ENCODE measurements at regions not wholly inside any gene's neighbourhood (a gene's known extent, or its start where the extent isn't known, plus 50 kb on each side); places are given as distances from the start of the nearest gene placed in this dataset.

- H3K9ac ChIP-seq (ENCODE audit: low read length) = no peak overlapping the region
- Mint-ChIP-seq H3K9me3 (ENCODE audit: insufficient read depth) (peaks cover 3% of the 10 kb centered on the region), H3K27me3 (no peaks in the 10 kb centered on the region), H3K27ac (no peak overlapping the region), H3K4me1 (no peaks in the 10 kb centered on the region), H3K4me3 (no peak overlapping the region)
- H3K27me3 ChIP-seq (replicated peaks in 1 of 4; ENCODE audit: control extremely low read depth in 1 of 4, control insufficient read depth in 3 of 4, insufficient read depth in 4 of 4, low read length in 3 of 4) = no peaks in the 10 kb centered on the region
- DNase-seq = no peak
- no peak overlapping the region for H2AFZ ChIP-seq (ENCODE audit: insufficient read depth, low read depth, low read length, poor library complexity, severe bottlenecking)
- TF ChIP-seq EZH2 (IDR thresholded peaks at IDR 0.05; ENCODE audit: borderline replicate concordance, insufficient read depth, low read depth, low read length, poor library complexity, severe bottlenecking) = no peak
- TF ChIP-seq, protein P1, sequence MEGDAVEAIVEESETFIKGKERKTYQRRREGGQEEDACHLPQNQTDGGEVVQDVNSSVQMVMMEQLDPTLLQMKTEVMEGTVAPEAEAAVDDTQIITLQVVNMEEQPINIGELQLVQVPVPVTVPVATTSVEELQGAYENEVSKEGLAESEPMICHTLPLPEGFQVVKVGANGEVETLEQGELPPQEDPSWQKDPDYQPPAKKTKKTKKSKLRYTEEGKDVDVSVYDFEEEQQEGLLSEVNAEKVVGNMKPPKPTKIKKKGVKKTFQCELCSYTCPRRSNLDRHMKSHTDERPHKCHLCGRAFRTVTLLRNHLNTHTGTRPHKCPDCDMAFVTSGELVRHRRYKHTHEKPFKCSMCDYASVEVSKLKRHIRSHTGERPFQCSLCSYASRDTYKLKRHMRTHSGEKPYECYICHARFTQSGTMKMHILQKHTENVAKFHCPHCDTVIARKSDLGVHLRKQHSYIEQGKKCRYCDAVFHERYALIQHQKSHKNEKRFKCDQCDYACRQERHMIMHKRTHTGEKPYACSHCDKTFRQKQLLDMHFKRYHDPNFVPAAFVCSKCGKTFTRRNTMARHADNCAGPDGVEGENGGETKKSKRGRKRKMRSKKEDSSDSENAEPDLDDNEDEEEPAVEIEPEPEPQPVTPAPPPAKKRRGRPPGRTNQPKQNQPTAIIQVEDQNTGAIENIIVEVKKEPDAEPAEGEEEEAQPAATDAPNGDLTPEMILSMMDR (IDR thresholded peaks at IDR 0.05) = no peak
- H3K9me3 ChIP-seq (ENCODE audit: control extremely low read depth in 1 of 3, control insufficient read depth in 2 of 3, insufficient read depth in 1 of 3, low read length in 2 of 3) = peaks cover 0 to 3% (median 0%) of the 10 kb centered on the region in 3 donors
- CTCF ChIA-PET = no interaction called here
- ATAC-seq (ENCODE audit: low read depth) = no peak
- intact Hi-C loops (cut with micrococcal nuclease) = no loop called here
- H3K36me3 ChIP-seq (replicated peaks in 1 of 2; ENCODE audit: control extremely low read depth in 1 of 2, control insufficient read depth in 1 of 2, extremely low read depth in 1 of 2, insufficient read depth in 2 of 2, low read length in 1 of 2) = no peaks in the 10 kb centered on the region
- H3K4me2 ChIP-seq (replicated peaks; ENCODE audit: low read depth, low read length, poor library complexity, severe bottlenecking) = no peak overlapping the region
- POLR2A ChIA-PET = no interaction called here
- no peak overlapping the region for H3K4me3 ChIP-seq (ENCODE audit: control extremely low read depth in 1 of 5, extremely low read depth in 1 of 5, insufficient read depth in 1 of 5, low read depth in 2 of 5, low read length in 4 of 5)
- H3K27ac ChIP-seq (ENCODE audit: low read length in 2 of 2) = no peak overlapping the region
- H3K79me2 ChIP-seq (ENCODE audit: control insufficient read depth, insufficient read depth, low read length) = no peaks in the 10 kb centered on the region
- H4K20me1 ChIP-seq (ENCODE audit: control insufficient read depth, insufficient read depth, low read length, poor library complexity, severe bottlenecking) = no peaks in the 10 kb centered on the region
- no peaks in the 10 kb centered on the region for H3K4me1 ChIP-seq (ENCODE audit: control insufficient read depth in 2 of 2, insufficient read depth in 2 of 2, low read length in 2 of 2)
Observed at GRCh38 chr4:12050357-12050756, 621.7 kb upstream of the HS3ST1 start.

- no peaks in the 10 kb centered on the region for H4K20me1 ChIP-seq (ENCODE audit: control insufficient read depth, insufficient read depth, low read length, poor library complexity, severe bottlenecking)
- CTCF ChIA-PET = no interaction called here
- intact Hi-C loops (cut with micrococcal nuclease) = no loop called here
- peaks cover 0 to 13% (median 5%) of the 10 kb centered on the region in 3 donors for H3K9me3 ChIP-seq (ENCODE audit: control extremely low read depth in 1 of 3, control insufficient read depth in 2 of 3, insufficient read depth in 1 of 3, low read length in 2 of 3)
- no peak overlapping the region for H3K9ac ChIP-seq (ENCODE audit: low read length)
- no peak overlapping the region for H2AFZ ChIP-seq (ENCODE audit: insufficient read depth, low read depth, low read length, poor library complexity, severe bottlenecking)
- no peaks in the 10 kb centered on the region for H3K27me3 ChIP-seq (replicated peaks in 1 of 4; ENCODE audit: control extremely low read depth in 1 of 4, control insufficient read depth in 3 of 4, insufficient read depth in 4 of 4, low read length in 3 of 4)
- POLR2A ChIA-PET = no interaction called here
- no peaks in the 10 kb centered on the region for H3K79me2 ChIP-seq (ENCODE audit: control insufficient read depth, insufficient read depth, low read length)
- H3K4me2 ChIP-seq (replicated peaks; ENCODE audit: low read depth, low read length, poor library complexity, severe bottlenecking) = no peak overlapping the region
- no peak for ATAC-seq (ENCODE audit: low read depth)
- peaks cover 11% of the 10 kb centered on the region for H3K9me3 Mint-ChIP-seq (ENCODE audit: insufficient read depth)
- H3K27ac ChIP-seq (ENCODE audit: low read length in 2 of 2) = no peak overlapping the region
- DNase-seq = no peak
- no CpG with 5 or more reads among the region's 4 CpGs for WGBS (ENCODE audit: insufficient coverage)
- no peak for TF ChIP-seq EZH2 (IDR thresholded peaks at IDR 0.05; ENCODE audit: borderline replicate concordance, insufficient read depth, low read depth, low read length, poor library complexity, severe bottlenecking)
- TF ChIP-seq, protein P1 (IDR thresholded peaks at IDR 0.05) = no peak
- H3K4me1 Mint-ChIP-seq = no peaks in the 10 kb centered on the region
- H3K4me3 ChIP-seq (ENCODE audit: control extremely low read depth in 1 of 5, extremely low read depth in 1 of 5, insufficient read depth in 1 of 5, low read depth in 2 of 5, low read length in 4 of 5) = no peak overlapping the region
- no peaks in the 10 kb centered on the region for H3K4me1 ChIP-seq (ENCODE audit: control insufficient read depth in 2 of 2, insufficient read depth in 2 of 2, low read length in 2 of 2)
- H3K4me3 Mint-ChIP-seq = no peak overlapping the region
- H3K36me3 ChIP-seq (replicated peaks in 1 of 2; ENCODE audit: control extremely low read depth in 1 of 2, control insufficient read depth in 1 of 2, extremely low read depth in 1 of 2, insufficient read depth in 2 of 2, low read length in 1 of 2) = no peaks in the 10 kb centered on the region
- H3K27me3 Mint-ChIP-seq = no peaks in the 10 kb centered on the region
- H3K27ac Mint-ChIP-seq = no peak overlapping the region
Observed at GRCh38 chr4:12042818-12043217, 614.1 kb upstream of the HS3ST1 start.

Data from B cell (primary cell).